Occipital lobe (tissue), 1 donor: ENCODE measurements at regions not wholly inside any gene's neighbourhood (a gene's known extent, or its start where the extent isn't known, plus 50 kb on each side); places are given as distances from the start of the nearest gene placed in this dataset.

Source experiments
- DNase-seq: peaks from one replicate; lab custom pipeline; 2025; lab: John Stamatoyannopoulos, UW

GRCh38 chr13:40163066-40164000 is 503.1 kb downstream of the FOXO1 start:
- DNase-seq, result no peak

GRCh38 chr13:40164133-40164532 is 502.3 kb downstream of the FOXO1 start:
- DNase-seq, result no peak

GRCh38 chr13:40165316-40165932 is 501.0 kb downstream of the FOXO1 start:
- no peak for DNase-seq

GRCh38 chr13:40167327-40167726 is 499.1 kb downstream of the FOXO1 start:
- no peak for DNase-seq

- DNase-seq, result no peak
Measured at GRCh38 chr13:40168425-40169166, 497.8 kb downstream of the FOXO1 start.

GRCh38 chr13:40169476-40169875 is 497.0 kb downstream of the FOXO1 start:
- no peak for DNase-seq

- DNase-seq, result no peak
Measured at GRCh38 chr13:40170091-40170490, 496.4 kb downstream of the FOXO1 start.

GRCh38 chr13:40170982-40171381 is 495.5 kb downstream of the FOXO1 start:
- no peak for DNase-seq

- DNase-seq, result no peak
Measured at GRCh38 chr13:40171566-40171965, 494.9 kb downstream of the FOXO1 start.

GRCh38 chr13:40172149-40172591 is 494.3 kb downstream of the FOXO1 start:
- DNase-seq, result no peak

GRCh38 chr13:40172878-40173277 is 493.6 kb downstream of the FOXO1 start:
- no peak for DNase-seq

- DNase-seq, result no peak
Measured at GRCh38 chr13:40175639-40176038, 490.8 kb downstream of the FOXO1 start.

GRCh38 chr13:40176242-40176641 is 490.2 kb downstream of the FOXO1 start:
- DNase-seq, result no peak

- DNase-seq, result no peak
Measured at GRCh38 chr13:40178130-40178529, 488.3 kb downstream of the FOXO1 start.

- DNase-seq, result no peak
Measured at GRCh38 chr13:40179445-40180281, 486.8 kb downstream of the FOXO1 start.

GRCh38 chr13:40180776-40181175 is 485.7 kb downstream of the FOXO1 start:
- no peak for DNase-seq

GRCh38 chr13:40181203-40181845 is 485.1 kb downstream of the FOXO1 start:
- no peak for DNase-seq

GRCh38 chr13:40182591-40182990 is 483.9 kb downstream of the FOXO1 start:
- DNase-seq, result no peak

- DNase-seq, result no peak
Measured at GRCh38 chr13:40185414-40185813, 481.0 kb downstream of the FOXO1 start.

- DNase-seq, result no peak
Measured at GRCh38 chr13:40186041-40186440, 480.4 kb downstream of the FOXO1 start.
